Caco-2 (cell line): ENCODE measurements at regions not wholly inside any gene's neighbourhood (a gene's known extent, or its start where the extent isn't known, plus 50 kb on each side); places are given as distances from the start of the nearest gene placed in this dataset.

Experiments
- BruUV-seq: library from RNA; stranded (reverse); fragments of 400-500 nt; replicated peaks from 2 replicates; lab custom pipeline; 2021; lab: Mats Ljungman, UMichigan
- CTCF ChIA-PET: fragments of 300-600 bp; sonication (Branson Sonifier 250); formaldehyde crosslinking; loops from one replicate; lab custom pipeline; 2022; ENCODE audit warnings: antibody characterized with exemption; lab: Charles Lee
- POLR2A ChIA-PET: fragments of 300-600 bp; sonication (Branson Sonifier 250); formaldehyde crosslinking; loops from one replicate; lab custom pipeline; 2022; ENCODE audit warnings: antibody characterized with exemption; lab: Charles Lee
- DNase-seq, 2 experiments: peaks; one replicate each; pipeline versions ENCODE4 v3.0.0 to v3.0.0-alpha.2; 2020 to 2022
- H3K27me3 ChIP-seq: replicated peaks from 2 replicates; pipeline ENCODE4 v1.6.0; 2011; ENCODE audit warnings: low read length; ENCODE audit not compliant: control insufficient read depth, insufficient read depth
- H3K36me3 ChIP-seq: 2 replicates; pipeline ENCODE4 v1.5.1; 2011; ENCODE audit warnings: low read length; ENCODE audit not compliant: control insufficient read depth, insufficient read depth
- H3K4me1 ChIP-seq: fragments of 250-450 bp; sonication (Bioruptor Pico); 2 replicates; pipeline ENCODE4 v1.5.1; 2020; ENCODE audit warnings: mild to moderate bottlenecking
- H3K4me3 ChIP-seq: 2 replicates; pipeline ENCODE4 v1.5.1; 2011; ENCODE audit warnings: low read depth, mild to moderate bottlenecking, control low read depth, low read length
- H3K9me3 ChIP-seq: fragments of 250-450 bp; sonication (Bioruptor Pico); 2 replicates; pipeline ENCODE4 v1.5.1; 2020; ENCODE audit warnings: mild to moderate bottlenecking, moderate library complexity
- H3K27ac Mint-ChIP-seq: one replicate; pipeline ENCODE4 v1.8.0; 2022; ENCODE audit warnings: mixed read lengths; ENCODE audit not compliant: unreplicated experiment
- H3K27me3 Mint-ChIP-seq: one replicate; pipeline ENCODE4 v1.8.0; 2022; ENCODE audit warnings: mixed read lengths; ENCODE audit not compliant: insufficient read depth, unreplicated experiment
- H3K36me3 Mint-ChIP-seq: one replicate; pipeline ENCODE4 v1.8.0; 2022; ENCODE audit warnings: mild to moderate bottlenecking, mixed read lengths; ENCODE audit not compliant: insufficient read depth, unreplicated experiment
- H3K4me1 Mint-ChIP-seq: one replicate; pipeline ENCODE4 v1.8.0; 2022; ENCODE audit warnings: low read depth, mixed read lengths; ENCODE audit not compliant: unreplicated experiment
- H3K4me3 Mint-ChIP-seq: one replicate; pipeline ENCODE4 v1.8.0; 2022; ENCODE audit warnings: mild to moderate bottlenecking, moderate library complexity, mixed read lengths; ENCODE audit not compliant: unreplicated experiment
- H3K9me3 Mint-ChIP-seq: one replicate; pipeline ENCODE4 v1.8.0; 2022; ENCODE audit warnings: mixed read lengths; ENCODE audit not compliant: unreplicated experiment
- intact Hi-C: fragments of 100-400 bp; cut with micrococcal nuclease; formaldehyde crosslinking; loops from one replicate; pipeline ENCODE4 v1.10.0; 2022; ENCODE audit not compliant: unreplicated experiment
- TF ChIP-seq, protein P1 (sequence below), 2 experiments: fragments of 200-600 bp in 1 of 2; IDR thresholded peaks; 1 replicate in 1 of 2; 2 replicates in 1 of 2; pipeline versions ENCODE4 v1.5.1 to v1.8.0; 2011 to 2022; ENCODE audit warnings: antibody characterized with exemption in 1 of 2, control low read depth in 1 of 2, inconsistent platforms in 1 of 2, low read depth in 1 of 2, low read length in 1 of 2, mild to moderate bottlenecking in 1 of 2, moderate library complexity in 1 of 2; ENCODE audit not compliant: insufficient read depth in 1 of 2, severe bottlenecking in 1 of 2, unreplicated experiment in 1 of 2

DNA sequence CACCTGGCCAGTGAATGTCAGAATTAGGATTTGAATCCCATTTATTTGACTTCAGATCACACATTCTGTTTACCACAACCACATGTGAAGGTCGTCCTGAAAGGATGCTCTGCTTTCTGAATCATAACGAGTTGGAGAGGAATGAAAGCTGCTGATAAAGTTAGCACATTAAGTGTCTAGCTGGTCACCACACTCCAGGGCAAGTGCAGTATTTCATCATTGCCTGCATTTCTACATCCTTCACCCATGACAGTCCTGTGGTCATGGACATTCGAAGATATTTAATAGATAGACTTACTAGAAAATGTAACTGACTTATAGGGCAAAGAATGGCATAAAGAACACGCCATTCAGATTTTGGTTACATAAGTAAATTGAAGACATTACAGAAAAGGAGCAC, 52.7 kb upstream of the ST6GALNAC3 start:
- no peaks in the 10 kb centered on the region for H3K27me3 Mint-ChIP-seq
- Histone ChIP-seq H3K27me3 (no peaks in the 10 kb centered on the region), H3K36me3 (no peaks in the 10 kb centered on the region), H3K4me3 (no peak overlapping the region), H3K4me1 (0 out of 2 replicates have a peak, but pooled peaks cover 5% of the 10 kb centered on the region), H3K9me3 (no peaks in the 10 kb centered on the region)
- H3K4me1 Mint-ChIP-seq = no peaks in the 10 kb centered on the region
- POLR2A ChIA-PET = no interaction called here
- TF ChIP-seq, protein P1, sequence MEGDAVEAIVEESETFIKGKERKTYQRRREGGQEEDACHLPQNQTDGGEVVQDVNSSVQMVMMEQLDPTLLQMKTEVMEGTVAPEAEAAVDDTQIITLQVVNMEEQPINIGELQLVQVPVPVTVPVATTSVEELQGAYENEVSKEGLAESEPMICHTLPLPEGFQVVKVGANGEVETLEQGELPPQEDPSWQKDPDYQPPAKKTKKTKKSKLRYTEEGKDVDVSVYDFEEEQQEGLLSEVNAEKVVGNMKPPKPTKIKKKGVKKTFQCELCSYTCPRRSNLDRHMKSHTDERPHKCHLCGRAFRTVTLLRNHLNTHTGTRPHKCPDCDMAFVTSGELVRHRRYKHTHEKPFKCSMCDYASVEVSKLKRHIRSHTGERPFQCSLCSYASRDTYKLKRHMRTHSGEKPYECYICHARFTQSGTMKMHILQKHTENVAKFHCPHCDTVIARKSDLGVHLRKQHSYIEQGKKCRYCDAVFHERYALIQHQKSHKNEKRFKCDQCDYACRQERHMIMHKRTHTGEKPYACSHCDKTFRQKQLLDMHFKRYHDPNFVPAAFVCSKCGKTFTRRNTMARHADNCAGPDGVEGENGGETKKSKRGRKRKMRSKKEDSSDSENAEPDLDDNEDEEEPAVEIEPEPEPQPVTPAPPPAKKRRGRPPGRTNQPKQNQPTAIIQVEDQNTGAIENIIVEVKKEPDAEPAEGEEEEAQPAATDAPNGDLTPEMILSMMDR (IDR thresholded peaks at IDR 0.05; ENCODE audit: insufficient read depth in 1 of 2, low read depth in 1 of 2, low read length in 1 of 2, severe bottlenecking in 1 of 2, unreplicated experiment in 1 of 2) = no peak
- no peaks in the 10 kb centered on the region for H3K36me3 Mint-ChIP-seq
- no peak for DNase-seq
- no TSS peak for BruUV-seq
- no peak overlapping the region for H3K4me3 Mint-ChIP-seq
- H3K27ac Mint-ChIP-seq = no peak overlapping the region
- intact Hi-C loops = no loop called here
- CTCF ChIA-PET = no interaction called here
- no peaks in the 10 kb centered on the region for H3K9me3 Mint-ChIP-seq

DNA sequence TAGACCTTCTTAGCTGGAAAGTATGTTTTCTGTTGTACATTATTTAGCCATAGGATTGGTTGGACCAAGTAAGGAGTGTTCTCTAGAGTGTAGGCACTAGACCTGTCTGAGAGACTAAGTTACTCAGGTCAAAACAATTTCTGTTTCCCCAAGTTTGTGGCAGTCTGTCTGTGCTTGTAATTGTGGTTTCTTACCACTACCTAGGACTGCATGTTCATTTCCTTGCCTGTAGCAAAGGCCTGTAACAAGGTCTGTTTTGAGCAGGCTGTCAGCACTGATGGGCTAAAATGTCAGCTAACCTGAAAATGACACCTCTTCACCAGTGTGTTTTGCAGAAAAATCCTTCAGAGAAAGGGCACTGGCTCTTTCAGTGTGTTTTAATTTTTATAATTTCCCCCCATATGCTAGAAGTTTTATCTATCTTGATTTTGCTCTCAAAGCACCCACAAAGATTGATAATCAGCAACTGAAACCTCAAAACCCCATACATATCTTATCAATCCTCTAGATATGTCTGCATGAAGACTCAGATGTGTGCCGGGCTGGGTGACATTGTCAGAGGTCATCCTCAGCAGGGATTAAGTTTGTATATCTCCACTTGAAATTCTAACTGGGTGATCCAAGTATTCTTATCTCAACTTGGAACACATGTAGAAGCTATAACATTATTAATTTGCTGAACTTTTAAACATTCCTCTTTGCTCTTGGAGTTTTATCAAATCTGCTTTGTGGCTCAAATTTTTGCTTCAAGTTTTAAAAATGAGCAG, 50.7 kb upstream of the ST6GALNAC3 start:
- Mint-ChIP-seq H3K27me3 (no peaks in the 10 kb centered on the region), H3K4me1 (no peaks in the 10 kb centered on the region), H3K36me3 (no peaks in the 10 kb centered on the region), H3K9me3 (no peaks in the 10 kb centered on the region), H3K27ac (no peak overlapping the region), H3K4me3 (no peak overlapping the region)
- POLR2A ChIA-PET = no interaction called here
- DNase-seq = no peak
- 0 out of 2 replicates have a peak, but pooled peaks cover 5% of the 10 kb centered on the region for H3K4me1 ChIP-seq
- TF ChIP-seq, protein P1 (IDR thresholded peaks at IDR 0.05; ENCODE audit: insufficient read depth in 1 of 2, low read depth in 1 of 2, low read length in 1 of 2, severe bottlenecking in 1 of 2, unreplicated experiment in 1 of 2) = no peak
- H3K9me3 ChIP-seq = no peaks in the 10 kb centered on the region
- H3K4me3 ChIP-seq = no peak overlapping the region
- intact Hi-C loops = no loop called here
- H3K27me3 ChIP-seq = no peaks in the 10 kb centered on the region
- no TSS peak for BruUV-seq
- no peaks in the 10 kb centered on the region for H3K36me3 ChIP-seq
- CTCF ChIA-PET = no interaction called here
